Left ventricle myocardium inferior (tissue), 1 donor: ENCODE measurements at regions not wholly inside any gene's neighbourhood (a gene's known extent, or its start where the extent isn't known, plus 50 kb on each side); places are given as distances from the start of the nearest gene placed in this dataset.
"Not testable (repeated sequence)": the region's sequence is repeated elsewhere in the genome, so short reads cannot be mapped to it uniquely, and the experiment has no call there.

Experiments
- DNase-seq: peaks from one replicate; pipeline ENCODE4 v3.0.0-alpha.2; 2020
- H3K27ac ChIP-seq: fragments of 200-600 bp; replicated peaks from 2 replicates; pipeline ENCODE4 v1.8.0; 2021
- H3K27me3 ChIP-seq: fragments of 200-600 bp; 2 replicates; pipeline ENCODE4 v1.8.0; 2021; ENCODE audit warnings: low read depth
- H3K36me3 ChIP-seq: fragments of 200-600 bp; 2 replicates; pipeline ENCODE4 v1.8.0; 2021
- H3K4me1 ChIP-seq: fragments of 200-600 bp; 2 replicates; pipeline ENCODE4 v1.8.0; 2021
- H3K4me3 ChIP-seq: fragments of 200-600 bp; 2 replicates; pipeline ENCODE4 v1.8.0; 2021; ENCODE audit warnings: mild to moderate bottlenecking, moderate library complexity
- H3K9me3 ChIP-seq: fragments of 200-600 bp; replicated peaks from 2 replicates; pipeline ENCODE4 v1.8.0; 2021
- intact Hi-C: fragments of 100-400 bp; cut with micrococcal nuclease; formaldehyde crosslinking; loops from one replicate; pipeline ENCODE4 v1.11.0; 2022
- TF ChIP-seq, protein P1 (sequence below): fragments of 200-600 bp; IDR thresholded peaks from 2 replicates; pipeline ENCODE4 v1.8.0; 2021; ENCODE audit warnings: antibody characterized with exemption, mild to moderate bottlenecking, borderline replicate concordance
- donor health status: DM: no; HTN: yes; CAD: no; lungs with severe emphysema.

DNA sequence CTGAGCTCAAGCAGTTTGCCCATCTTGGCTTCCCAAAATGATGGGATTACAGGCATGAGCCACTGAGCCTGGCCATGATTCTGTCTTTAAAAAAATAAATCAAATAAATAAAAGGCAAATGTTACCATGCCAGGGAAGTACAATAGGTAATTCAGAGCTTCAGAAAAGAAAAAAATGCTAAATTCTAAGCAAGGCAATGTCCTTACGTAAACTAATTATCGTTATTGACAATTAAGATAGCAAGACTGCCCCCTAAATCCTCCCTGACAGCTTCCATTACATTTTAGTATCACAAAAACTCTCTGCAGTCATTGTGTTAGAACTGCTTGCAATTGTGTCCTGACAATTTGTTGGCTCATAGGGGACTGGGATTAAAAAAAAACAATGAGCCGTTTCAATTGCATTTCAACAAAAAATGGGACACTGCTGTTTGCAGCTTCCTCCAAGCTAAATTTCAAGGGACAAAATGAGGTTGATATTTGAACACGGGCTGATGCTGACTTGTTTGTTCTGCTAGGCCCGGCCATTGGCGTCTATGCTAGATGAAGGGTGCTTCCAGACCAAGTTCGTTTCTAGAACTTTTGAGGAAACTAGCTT, 88.9 kb downstream of the MOGAT1 start:
- H3K4me1 ChIP-seq, result no peaks in the 10 kb centered on the region
- H3K27ac ChIP-seq, result no peak overlapping the region
- TF ChIP-seq, protein P1, sequence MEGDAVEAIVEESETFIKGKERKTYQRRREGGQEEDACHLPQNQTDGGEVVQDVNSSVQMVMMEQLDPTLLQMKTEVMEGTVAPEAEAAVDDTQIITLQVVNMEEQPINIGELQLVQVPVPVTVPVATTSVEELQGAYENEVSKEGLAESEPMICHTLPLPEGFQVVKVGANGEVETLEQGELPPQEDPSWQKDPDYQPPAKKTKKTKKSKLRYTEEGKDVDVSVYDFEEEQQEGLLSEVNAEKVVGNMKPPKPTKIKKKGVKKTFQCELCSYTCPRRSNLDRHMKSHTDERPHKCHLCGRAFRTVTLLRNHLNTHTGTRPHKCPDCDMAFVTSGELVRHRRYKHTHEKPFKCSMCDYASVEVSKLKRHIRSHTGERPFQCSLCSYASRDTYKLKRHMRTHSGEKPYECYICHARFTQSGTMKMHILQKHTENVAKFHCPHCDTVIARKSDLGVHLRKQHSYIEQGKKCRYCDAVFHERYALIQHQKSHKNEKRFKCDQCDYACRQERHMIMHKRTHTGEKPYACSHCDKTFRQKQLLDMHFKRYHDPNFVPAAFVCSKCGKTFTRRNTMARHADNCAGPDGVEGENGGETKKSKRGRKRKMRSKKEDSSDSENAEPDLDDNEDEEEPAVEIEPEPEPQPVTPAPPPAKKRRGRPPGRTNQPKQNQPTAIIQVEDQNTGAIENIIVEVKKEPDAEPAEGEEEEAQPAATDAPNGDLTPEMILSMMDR, result no peak
- no peak overlapping the region for H3K4me3 ChIP-seq
- no peaks in the 10 kb centered on the region for H3K36me3 ChIP-seq
- intact Hi-C loops, result no loop called here
- DNase-seq, result no peak
- H3K27me3 ChIP-seq, result no peaks in the 10 kb centered on the region
- H3K9me3 ChIP-seq, result no peaks in the 10 kb centered on the region

DNA sequence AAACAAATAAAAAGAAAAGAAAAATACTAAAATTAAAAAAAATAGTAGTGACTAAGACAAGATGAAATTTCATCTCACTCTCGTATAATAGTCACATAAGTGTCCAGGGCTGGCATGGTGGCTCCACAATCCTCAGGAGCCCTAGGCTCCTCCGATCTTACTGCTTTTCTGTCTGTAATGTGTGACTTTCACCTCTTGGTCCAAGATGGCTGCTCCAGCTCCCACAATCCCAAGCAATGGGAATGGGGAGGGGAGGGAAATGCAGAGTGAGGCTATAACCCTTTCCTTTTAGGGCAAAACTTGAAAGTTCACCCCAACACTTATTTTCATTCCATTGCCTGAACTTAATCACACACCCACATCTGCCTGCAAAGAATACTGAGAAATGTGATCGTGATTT, 90.4 kb downstream of the MOGAT1 start:
- intact Hi-C loops, result no loop called here
- H3K9me3 ChIP-seq, result no peaks in the 10 kb centered on the region
- TF ChIP-seq, protein P1, result no peak
- DNase-seq, result no peak
- H3K27ac ChIP-seq, result no peak overlapping the region
- H3K4me1 ChIP-seq, result no peaks in the 10 kb centered on the region
- H3K4me3 ChIP-seq, result no peak overlapping the region
- H3K36me3 ChIP-seq, result no peaks in the 10 kb centered on the region
- no peaks in the 10 kb centered on the region for H3K27me3 ChIP-seq

DNA sequence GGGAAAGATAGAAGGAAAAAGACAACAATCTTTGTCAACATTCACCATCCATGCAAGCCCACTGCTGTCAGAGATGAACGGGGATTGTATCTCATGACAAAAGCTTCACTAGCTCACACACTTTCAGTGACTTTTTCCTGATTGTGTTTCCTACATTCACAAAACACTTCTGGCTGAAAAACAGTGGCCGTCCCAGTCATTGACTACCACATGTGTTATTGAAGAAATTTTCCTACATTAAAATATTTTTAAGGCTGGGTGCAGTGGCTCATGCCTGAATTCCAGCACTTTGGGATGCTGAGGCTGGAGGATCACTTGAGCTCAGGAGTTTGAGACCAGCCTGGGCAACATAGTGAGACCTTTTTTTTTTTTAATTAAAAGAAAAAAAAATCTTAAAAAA, 90.9 kb downstream of the MOGAT1 start:
- TF ChIP-seq, protein P1, result no peak
- intact Hi-C loops, result no loop called here
- no peaks in the 10 kb centered on the region for H3K9me3 ChIP-seq

GRCh38 chr2:222765883-222766282, 94.4 kb downstream of the MOGAT1 start:
- intact Hi-C loops, H3K9me3 ChIP-seq, DNase-seq, H3K36me3 ChIP-seq, H3K4me3 ChIP-seq, H3K27me3 ChIP-seq, H3K4me1 ChIP-seq, H3K27ac ChIP-seq: not testable (repeated sequence)

More for the DNA sequence above, 90.9 kb downstream of the MOGAT1 start:
- no peak for DNase-seq
- Histone ChIP-seq H3K4me1 (no peaks in the 10 kb centered on the region), H3K27ac (no peak overlapping the region), H3K4me3 (no peak overlapping the region), H3K27me3 (no peaks in the 10 kb centered on the region), H3K36me3 (no peaks in the 10 kb centered on the region)

DNA sequence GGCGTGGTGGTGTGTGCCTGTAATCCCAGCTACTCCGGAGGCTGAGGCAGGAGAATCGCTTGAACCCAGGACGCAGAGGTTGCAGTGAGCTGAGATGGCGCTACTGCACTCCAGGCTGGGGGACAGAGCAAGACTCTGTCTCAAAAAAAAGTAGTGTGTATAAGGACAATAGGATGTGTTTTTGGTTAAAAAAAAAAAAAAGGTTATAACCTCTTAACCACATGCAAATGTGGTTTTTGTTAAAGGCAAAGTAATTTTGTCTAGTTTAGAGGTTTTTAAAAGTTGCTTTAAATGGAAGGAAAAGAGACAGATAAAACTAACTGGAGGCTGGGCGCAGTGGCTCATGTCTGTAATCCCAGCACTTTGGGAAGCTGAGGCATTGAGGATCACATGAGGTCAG, 92.8 kb upstream of the ACSL3 start:
- not testable (repeated sequence) for DNase-seq

DNA sequence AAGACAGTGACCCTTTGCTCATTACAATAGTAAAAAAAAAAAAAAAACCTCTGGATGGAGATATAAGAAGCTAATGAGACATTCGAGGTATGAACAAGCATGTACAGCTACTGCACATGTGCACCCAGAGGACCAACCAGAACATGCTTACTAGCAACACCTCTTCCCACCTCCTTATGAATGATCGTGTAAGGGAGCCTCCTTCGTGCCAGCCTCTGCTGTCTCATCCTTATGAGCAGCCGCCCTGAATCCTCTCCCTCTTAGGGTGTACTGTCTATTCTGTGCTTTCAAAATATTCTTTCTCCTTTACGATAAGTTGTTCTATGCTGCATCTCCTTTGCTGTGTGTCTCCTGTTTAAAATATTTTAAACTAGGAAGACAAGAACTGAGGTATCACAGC, 91.4 kb upstream of the ACSL3 start:
- H3K4me1 ChIP-seq, result no peaks in the 10 kb centered on the region
- no peaks in the 10 kb centered on the region for H3K9me3 ChIP-seq
- no peak overlapping the region for H3K27ac ChIP-seq
- intact Hi-C loops, result no loop called here
- no peak overlapping the region for H3K4me3 ChIP-seq
- no peaks in the 10 kb centered on the region for H3K27me3 ChIP-seq
- DNase-seq, result no peak
- H3K36me3 ChIP-seq, result no peaks in the 10 kb centered on the region
- TF ChIP-seq, protein P1, result no peak

More for the DNA sequence above, 92.8 kb upstream of the ACSL3 start:
- H3K4me1 ChIP-seq, H3K27me3 ChIP-seq, H3K36me3 ChIP-seq, H3K9me3 ChIP-seq, H3K27ac ChIP-seq, H3K4me3 ChIP-seq, intact Hi-C loops: not testable (repeated sequence)
